GM12892 (cell line): ENCODE measurements at regions not wholly inside any gene's neighbourhood (a gene's known extent, or its start where the extent isn't known, plus 50 kb on each side); places are given as distances from the start of the nearest gene placed in this dataset.

Experiments used
- POLR2A ChIP-seq: IDR thresholded peaks from 2 replicates; pipeline ENCODE4 v1.6.1; 2011; ENCODE audit warnings: low read depth, low read length, control low read depth
- POLR2AphosphoS5 ChIP-seq: IDR thresholded peaks from 2 replicates; pipeline ENCODE4 v1.6.1; 2011; ENCODE audit warnings: low read depth, low read length, control low read depth

DNA sequence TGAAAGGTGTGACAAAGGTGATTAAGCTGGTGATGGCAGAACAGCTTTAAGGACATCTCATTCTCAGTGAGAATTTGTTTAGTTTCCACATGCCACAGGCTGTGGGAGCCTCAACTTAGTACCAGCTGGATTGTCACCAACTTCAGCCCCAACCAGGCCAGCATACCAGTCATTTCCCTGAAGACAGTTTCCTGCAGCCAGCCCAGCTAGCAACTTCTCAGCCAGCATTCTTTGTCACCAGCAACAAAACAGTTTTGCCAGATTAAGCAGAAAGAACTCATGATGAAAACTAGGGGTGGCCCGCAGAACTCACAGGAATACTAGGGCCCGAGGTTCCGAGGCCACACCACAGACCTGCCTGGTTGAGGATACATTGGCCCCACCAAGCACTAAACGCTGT lies 68.8 kb upstream of the UNC5B start:
- TF ChIP-seq POLR2A, result no peak
- no peak for TF ChIP-seq POLR2AphosphoS5
